Skeletal muscle tissue (tissue), 3 donors: ENCODE measurements at regions not wholly inside any gene's neighbourhood (a gene's known extent, or its start where the extent isn't known, plus 50 kb on each side); places are given as distances from the start of the nearest gene placed in this dataset.
"Not testable (repeated sequence)": the region's sequence is repeated elsewhere in the genome, so short reads cannot be mapped to it uniquely, and the experiment has no call there.

Experiments used
- H3K27ac ChIP-seq: one replicate; pipeline ENCODE4 v1.7.0; 2013; ENCODE audit warnings: mild to moderate bottlenecking, low read depth, low read length, inconsistent platforms
- H3K27me3 ChIP-seq, 3 donors: one replicate each; pipeline ENCODE4 v1.7.0; 2013; ENCODE audit warnings: low read length in 3 of 3; ENCODE audit not compliant: control insufficient read depth in 3 of 3, insufficient read depth in 3 of 3
- H3K36me3 ChIP-seq, 3 donors: one replicate each; pipeline ENCODE4 v1.7.0; 2013; ENCODE audit warnings: low read length in 3 of 3; ENCODE audit not compliant: control insufficient read depth in 3 of 3, insufficient read depth in 3 of 3
- H3K4me1 ChIP-seq, 3 donors: one replicate each; pipeline ENCODE4 v1.7.0; 2013; ENCODE audit warnings: low read length in 3 of 3, mild to moderate bottlenecking in 3 of 3; ENCODE audit not compliant: control insufficient read depth in 3 of 3, insufficient read depth in 3 of 3
- H3K4me3 ChIP-seq, 3 donors: one replicate each; pipeline ENCODE4 v1.7.0; 2013; ENCODE audit warnings: low read length in 3 of 3
- H3K9ac ChIP-seq, 3 donors: one replicate each; pipeline ENCODE4 v1.7.0; 2013; ENCODE audit warnings: low read length in 3 of 3, mild to moderate bottlenecking in 3 of 3, moderate library complexity in 2 of 3, low read depth in 1 of 3
- H3K9me3 ChIP-seq, 3 donors: one replicate each; pipeline ENCODE4 v1.7.0; 2013; ENCODE audit warnings: low read length in 3 of 3; ENCODE audit not compliant: control insufficient read depth in 3 of 3
- donor health status: Osteomylitis.

DNA sequence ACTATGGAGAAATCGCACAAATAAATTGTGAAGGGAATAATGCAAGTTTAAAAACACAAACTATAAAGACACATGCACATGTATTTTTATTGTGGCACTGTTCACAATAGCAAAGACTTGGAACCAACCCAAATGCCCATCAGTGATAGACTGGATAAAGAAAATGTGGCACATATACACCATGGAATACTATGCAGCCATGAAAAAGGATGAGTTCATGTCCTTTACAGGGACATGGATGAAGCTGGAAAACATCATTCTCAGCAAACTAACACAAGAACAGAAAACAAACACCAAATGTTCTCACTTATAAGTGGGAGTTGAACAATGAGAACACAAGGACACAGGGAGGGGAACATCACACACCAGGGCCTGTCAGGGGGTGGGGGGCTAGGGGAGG is 100.9 kb upstream of the RGPD4 start:
- not testable (repeated sequence) for H3K9ac ChIP-seq, H3K27ac ChIP-seq, H3K4me1 ChIP-seq, H3K27me3 ChIP-seq, H3K36me3 ChIP-seq, H3K9me3 ChIP-seq, H3K4me3 ChIP-seq

DNA sequence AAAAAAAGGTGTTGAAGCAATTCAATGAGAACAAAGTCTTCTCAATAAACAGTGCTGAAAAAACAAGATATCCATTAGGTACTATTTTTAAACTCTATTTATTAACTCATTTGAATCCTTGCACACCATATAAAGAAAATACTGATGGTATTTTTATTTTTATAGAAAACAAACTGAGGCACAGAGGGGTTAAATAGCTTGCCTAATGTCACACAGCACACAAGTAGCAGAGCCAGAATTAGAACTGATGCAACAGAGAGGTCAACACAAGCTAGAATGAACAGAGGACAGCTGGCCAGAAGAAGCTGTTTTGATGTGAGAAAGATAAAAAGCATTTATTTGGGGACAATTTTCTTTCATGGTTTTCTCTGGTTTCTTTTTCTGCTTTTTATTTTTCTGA is 99.4 kb upstream of the RGPD4 start:
- Histone ChIP-seq H3K4me3 (no peak overlapping the region), H3K27me3 (no peaks in the 10 kb centered on the region), H3K36me3 (no peaks in the 10 kb centered on the region), H3K27ac (no peak overlapping the region), H3K9ac (no peak overlapping the region), H3K9me3 (no peaks in the 10 kb centered on the region), H3K4me1 (no peaks in the 10 kb centered on the region)

DNA sequence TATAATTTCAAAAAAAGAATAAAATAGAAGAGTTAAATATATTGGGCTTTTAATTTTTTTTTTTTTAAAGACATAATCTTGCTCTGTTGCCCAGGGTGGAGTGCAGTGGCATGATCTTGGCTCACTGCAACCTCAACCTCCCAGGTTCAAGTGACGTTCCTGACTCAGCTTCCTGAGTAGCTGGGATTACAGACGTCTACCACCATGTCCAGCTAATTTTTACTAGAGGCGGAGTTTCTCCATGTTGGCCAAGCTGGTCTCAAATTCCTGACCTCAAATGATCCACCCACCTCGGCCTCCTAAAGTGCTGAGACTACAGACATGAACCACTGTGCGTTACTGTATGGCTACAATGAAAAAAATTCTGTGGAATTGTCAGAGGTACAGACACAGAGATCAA is 98.1 kb upstream of the RGPD4 start:
- H3K4me3 ChIP-seq = no peak overlapping the region
- no peaks in the 10 kb centered on the region for H3K27me3 ChIP-seq
- no peak overlapping the region for H3K9ac ChIP-seq
- no peaks in the 10 kb centered on the region for H3K4me1 ChIP-seq
- H3K27ac ChIP-seq = no peak overlapping the region
- no peaks in the 10 kb centered on the region for H3K9me3 ChIP-seq
- H3K36me3 ChIP-seq = no peaks in the 10 kb centered on the region

DNA sequence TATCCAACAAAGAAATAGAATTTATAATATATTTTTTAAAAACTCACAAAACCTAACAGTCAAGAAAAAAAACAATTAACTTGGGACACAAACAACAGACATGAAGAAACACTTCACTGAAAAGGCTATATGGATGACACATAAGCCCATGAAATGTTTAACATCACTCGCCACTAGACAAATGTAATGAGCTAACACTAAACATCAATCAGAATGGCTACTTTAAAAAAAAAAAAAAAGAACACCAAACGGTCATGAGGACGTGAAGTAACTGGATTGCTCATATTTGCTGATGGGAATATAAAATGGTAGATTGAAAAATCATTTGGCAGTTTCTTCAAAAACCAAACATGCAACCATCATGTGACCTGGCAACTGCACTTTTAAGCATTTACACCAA is 97.3 kb upstream of the RGPD4 start:
- no peaks in the 10 kb centered on the region for H3K4me1 ChIP-seq
- H3K9ac ChIP-seq = no peak overlapping the region
- no peaks in the 10 kb centered on the region for H3K27me3 ChIP-seq
- no peaks in the 10 kb centered on the region for H3K36me3 ChIP-seq
- no peaks in the 10 kb centered on the region for H3K9me3 ChIP-seq
- no peak overlapping the region for H3K4me3 ChIP-seq
- no peak overlapping the region for H3K27ac ChIP-seq

DNA sequence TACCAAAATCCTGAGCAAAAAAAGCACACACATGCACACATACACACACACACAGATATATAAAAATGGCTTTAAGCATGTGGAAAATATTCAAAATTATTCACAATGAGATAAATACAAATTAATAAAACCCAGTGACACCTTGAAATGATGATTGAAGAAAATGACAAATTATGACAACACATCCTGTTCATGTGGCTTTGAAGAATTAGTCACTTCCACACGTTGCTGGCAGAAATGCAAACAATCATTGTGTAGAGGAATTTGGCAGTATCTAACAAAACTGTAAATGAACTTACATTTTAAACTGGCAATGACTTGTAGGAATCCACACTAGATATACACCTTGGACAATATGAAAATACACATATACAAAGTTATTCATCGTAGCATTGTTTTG is 95.8 kb upstream of the RGPD4 start:
- Histone ChIP-seq H3K9ac (no peak overlapping the region), H3K27ac (no peak overlapping the region), H3K4me3 (no peak overlapping the region), H3K9me3 (no peaks in the 10 kb centered on the region), H3K36me3 (no peaks in the 10 kb centered on the region), H3K27me3 (no peaks in the 10 kb centered on the region), H3K4me1 (no peaks in the 10 kb centered on the region)

DNA sequence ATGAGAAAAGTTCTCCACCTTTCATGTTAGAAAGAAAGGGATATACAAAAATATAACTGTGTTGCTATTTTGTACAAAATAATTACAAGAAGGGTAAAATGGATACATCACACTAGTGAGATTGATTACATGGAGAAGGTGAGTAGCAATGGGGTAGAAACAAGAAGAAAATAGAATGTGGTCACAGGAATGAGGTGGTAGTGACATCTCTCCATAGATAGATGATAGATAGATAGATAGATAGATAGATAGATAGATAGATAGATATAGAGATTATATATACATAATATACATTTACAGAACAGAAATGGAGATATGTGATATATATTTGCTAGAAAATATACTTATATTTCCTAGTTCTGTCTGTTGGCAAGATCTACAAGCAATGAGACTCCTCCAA is 95.3 kb upstream of the RGPD4 start:
- Histone ChIP-seq H3K4me3 (no peak overlapping the region), H3K4me1 (no peaks in the 10 kb centered on the region), H3K9me3 (no peaks in the 10 kb centered on the region), H3K27me3 (no peaks in the 10 kb centered on the region), H3K36me3 (no peaks in the 10 kb centered on the region), H3K9ac (no peak overlapping the region), H3K27ac (no peak overlapping the region)

DNA sequence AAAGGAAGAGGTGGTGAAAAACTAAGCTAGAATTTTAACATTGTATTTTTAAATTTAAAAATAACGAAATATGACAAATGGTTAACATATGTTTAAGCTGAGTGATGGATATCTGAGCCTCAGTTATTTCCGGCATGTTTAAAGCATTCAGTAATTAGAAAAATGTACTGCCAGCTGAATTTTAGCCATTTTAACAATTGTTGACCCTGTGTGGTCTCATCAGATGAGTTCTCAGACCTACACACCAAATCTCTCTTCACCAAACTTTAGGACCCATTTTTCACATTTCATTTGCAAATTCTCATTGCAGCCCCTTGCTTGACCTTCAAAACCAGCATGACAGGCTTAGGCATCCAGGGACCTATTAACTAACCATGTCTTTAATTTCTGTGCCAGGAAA is 91.5 kb upstream of the RGPD4 start:
- Histone ChIP-seq H3K27me3 (no peaks in the 10 kb centered on the region), H3K36me3 (no peaks in the 10 kb centered on the region), H3K4me3 (no peak overlapping the region), H3K27ac (no peak overlapping the region), H3K9ac (no peak overlapping the region), H3K4me1 (no peaks in the 10 kb centered on the region), H3K9me3 (no peaks in the 10 kb centered on the region)

DNA sequence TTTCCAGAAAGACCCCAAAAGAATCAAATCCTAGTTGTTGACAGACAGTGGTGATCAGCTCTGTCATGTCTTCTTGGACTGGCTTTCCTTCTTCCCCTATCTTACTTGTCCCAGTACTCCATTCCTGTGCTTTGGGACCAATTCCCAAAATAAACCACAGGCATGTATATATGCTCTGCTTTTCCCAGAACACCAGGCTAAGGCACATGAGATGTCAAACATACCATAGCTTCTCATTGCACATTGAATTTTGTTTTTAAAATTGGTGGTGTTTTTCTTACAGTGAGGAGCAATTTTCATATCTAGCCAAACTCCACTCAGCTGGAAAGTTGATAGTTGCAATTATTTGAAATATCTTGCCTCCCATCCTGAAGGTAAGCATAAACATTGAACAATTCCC is 88.9 kb upstream of the RGPD4 start:
- H3K4me1 ChIP-seq = no peaks in the 10 kb centered on the region
- no peak overlapping the region for H3K9ac ChIP-seq
- H3K27me3 ChIP-seq = no peaks in the 10 kb centered on the region
- no peak overlapping the region for H3K27ac ChIP-seq
- no peaks in the 10 kb centered on the region for H3K36me3 ChIP-seq
- no peaks in the 10 kb centered on the region for H3K9me3 ChIP-seq
- no peak overlapping the region for H3K4me3 ChIP-seq

DNA sequence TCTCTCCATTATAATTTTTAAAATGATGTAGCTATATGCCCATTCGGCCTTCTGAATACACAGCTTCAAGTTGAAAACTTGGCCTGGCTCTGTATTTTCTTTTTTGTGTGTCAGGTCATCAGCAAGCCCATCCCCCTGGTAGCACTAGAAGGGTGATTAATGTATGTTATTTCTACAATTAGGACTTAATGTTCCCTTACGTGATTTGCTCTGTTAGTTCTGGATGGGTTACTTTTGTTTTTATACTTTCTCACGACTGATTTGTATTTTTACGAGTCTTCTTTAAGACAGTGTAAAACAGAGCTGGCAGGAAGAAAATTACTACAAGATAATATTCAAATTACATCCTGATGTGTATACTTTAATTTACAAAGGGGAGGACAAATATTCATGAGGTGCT is 88.4 kb upstream of the RGPD4 start:
- Histone ChIP-seq H3K27me3 (no peaks in the 10 kb centered on the region), H3K9ac (no peak overlapping the region), H3K36me3 (no peaks in the 10 kb centered on the region), H3K4me1 (no peaks in the 10 kb centered on the region), H3K9me3 (no peaks in the 10 kb centered on the region), H3K4me3 (no peak overlapping the region), H3K27ac (no peak overlapping the region)

DNA sequence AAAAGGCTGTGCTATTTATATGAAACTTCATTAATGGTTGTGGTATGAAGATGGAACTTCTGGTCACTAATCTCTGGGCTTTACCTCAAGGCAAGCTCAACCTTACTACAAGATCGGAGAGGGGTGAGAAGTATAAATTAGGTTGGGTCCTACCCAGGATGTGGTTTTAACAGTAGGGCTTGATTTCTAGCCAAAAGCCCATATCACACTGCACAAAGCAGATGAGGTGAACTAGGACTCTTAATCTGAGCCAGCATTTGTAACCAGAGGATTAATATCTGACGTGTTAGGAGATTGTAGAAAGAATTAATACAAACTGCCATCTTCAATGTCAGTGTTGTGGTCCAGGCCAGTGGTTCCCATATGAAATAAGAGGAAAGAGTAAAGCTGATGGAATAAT is 86.4 kb upstream of the RGPD4 start:
- no peaks in the 10 kb centered on the region for H3K4me1 ChIP-seq
- H3K36me3 ChIP-seq = no peaks in the 10 kb centered on the region
- H3K9me3 ChIP-seq = no peaks in the 10 kb centered on the region
- H3K9ac ChIP-seq = no peak overlapping the region
- no peaks in the 10 kb centered on the region for H3K27me3 ChIP-seq
- H3K27ac ChIP-seq = no peak overlapping the region
- H3K4me3 ChIP-seq = no peak overlapping the region

DNA sequence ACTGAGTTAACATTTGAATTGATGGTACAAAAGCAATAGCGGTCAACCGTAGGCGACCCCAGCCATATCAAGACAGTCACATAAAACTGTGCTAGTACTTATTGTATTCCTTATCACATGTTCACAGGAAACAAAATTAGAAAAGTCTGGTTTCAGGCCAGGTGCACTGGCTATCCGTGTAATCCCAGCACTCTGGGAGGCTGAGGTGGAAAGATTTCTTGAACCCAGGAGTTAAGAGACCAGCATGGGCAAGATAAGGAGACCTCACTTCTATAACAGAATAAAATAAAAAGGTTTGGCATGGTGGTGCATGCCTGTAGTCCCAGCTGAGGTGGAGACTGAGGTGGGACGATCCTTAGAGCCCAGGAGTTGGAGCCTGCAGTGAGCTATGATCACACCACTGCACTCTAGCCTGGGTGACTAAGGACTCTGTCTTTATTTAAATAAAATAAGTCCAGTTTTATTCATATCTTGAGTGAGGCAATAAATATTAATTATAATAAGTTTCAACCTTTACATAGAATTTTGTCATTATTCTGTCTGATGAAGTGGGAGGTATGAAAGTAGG is 84.1 kb upstream of the RGPD4 start:
- no peaks in the 10 kb centered on the region for H3K27me3 ChIP-seq
- H3K4me3 ChIP-seq = no peak overlapping the region
- no peaks in the 10 kb centered on the region for H3K4me1 ChIP-seq
- no peaks in the 10 kb centered on the region for H3K9me3 ChIP-seq
- no peak overlapping the region for H3K9ac ChIP-seq
- no peak overlapping the region for H3K27ac ChIP-seq
- H3K36me3 ChIP-seq = no peaks in the 10 kb centered on the region
